Bronchial epithelial cell (primary cell): ENCODE measurements at regions not wholly inside any gene's neighbourhood (a gene's known extent, or its start where the extent isn't known, plus 50 kb on each side); places are given as distances from the start of the nearest gene placed in this dataset.

Experiments used
- DNase-seq: peaks from one replicate; pipeline ENCODE4 v3.0.0-alpha.2; 2010; ENCODE audit warnings: low read depth
- FAIRE-seq: peaks from 2 replicates; lab custom pipeline; 2011; peaks lifted over from hg19 to GRCh38; lab: Jason Lieb, UNC
- H3K27me3 ChIP-seq: 2 replicates; pipeline ENCODE4 v1.5.1; 2011; ENCODE audit warnings: low read length; ENCODE audit not compliant: control insufficient read depth, insufficient read depth
- H3K36me3 ChIP-seq: 2 replicates; pipeline ENCODE4 v1.5.1; 2011; ENCODE audit warnings: low read length; ENCODE audit not compliant: control insufficient read depth, insufficient read depth
- H3K4me3 ChIP-seq: 2 replicates; pipeline ENCODE4 v1.5.1; 2011; ENCODE audit warnings: mild to moderate bottlenecking, low read depth, low read length, control low read depth
- CTCF ChIP-seq: IDR thresholded peaks from 2 replicates; pipeline ENCODE4 v1.5.1; 2011; ENCODE audit warnings: mild to moderate bottlenecking, moderate library complexity, low read length, control low read depth, inconsistent platforms; ENCODE audit not compliant: insufficient read depth, severe bottlenecking

- Histone ChIP-seq H3K36me3 (no peaks in the 10 kb centered on the region), H3K4me3 (no peak overlapping the region), H3K27me3 (no peaks in the 10 kb centered on the region)
- DNase-seq, result no peak
- no peak for TF ChIP-seq CTCF
- no peak for FAIRE-seq
These were observed 364.0 kb downstream of the OLFM3 start for GRCh38 chr1:101632548-101633272.

GRCh38 chr1:101645810-101646209 lies 350.9 kb downstream of the OLFM3 start:
- DNase-seq, result no peak
- no peak for FAIRE-seq
- no peak for TF ChIP-seq CTCF
- Histone ChIP-seq H3K4me3 (no peak overlapping the region), H3K27me3 (no peaks in the 10 kb centered on the region), H3K36me3 (no peaks in the 10 kb centered on the region)

- Histone ChIP-seq H3K36me3 (no peaks in the 10 kb centered on the region), H3K4me3 (no peak overlapping the region), H3K27me3 (no peaks in the 10 kb centered on the region)
- DNase-seq (no peak), FAIRE-seq (no peak)
- TF ChIP-seq CTCF, result no peak
These were observed 344.2 kb downstream of the OLFM3 start for GRCh38 chr1:101652484-101652883.

GRCh38 chr1:101653482-101653946 lies 343.2 kb downstream of the OLFM3 start:
- DNase-seq, result peak; percentile 12
- no peak overlapping the region for H3K4me3 ChIP-seq
- no peak for FAIRE-seq

GRCh38 chr1:101664726-101665125 lies 332.0 kb downstream of the OLFM3 start:
- Histone ChIP-seq H3K36me3 (no peaks in the 10 kb centered on the region), H3K27me3 (no peaks in the 10 kb centered on the region), H3K4me3 (no peak overlapping the region)
- DNase-seq (no peak), FAIRE-seq (no peak)
- TF ChIP-seq CTCF, result no peak

More at GRCh38 chr1:101653482-101653946, 343.2 kb downstream of the OLFM3 start:
- TF ChIP-seq CTCF, result peak; percentile 45
- Histone ChIP-seq H3K36me3 (no peaks in the 10 kb centered on the region), H3K27me3 (no peaks in the 10 kb centered on the region)
